ENCODE measurements at regions not wholly inside any gene's neighbourhood (a gene's known extent, or its start where the extent isn't known, plus 50 kb on each side); places are given as distances from the start of the nearest gene placed in this dataset.

GRCh38 chrX:73266766-73267165, 52.1 kb upstream of the NAP1L2 start:
- POLR2A ChIA-PET: no interaction called here
- no peaks in the 10 kb centered on the region for H3K4me1 ChIP-seq (ENCODE audit: control insufficient read depth, insufficient read depth, low read length)
- CTCF ChIA-PET: no interaction called here
- no peaks in the 10 kb centered on the region for H3K36me3 ChIP-seq (ENCODE audit: control insufficient read depth in 2 of 2, insufficient read depth in 1 of 2, low read length in 2 of 2)
- no peak overlapping the region for H3K4me3 ChIP-seq (ENCODE audit: low read depth, low read length)
- H3K27ac ChIP-seq (ENCODE audit: extremely low read depth, low read depth, low read length): no peak overlapping the region
- TF ChIP-seq ZNF521 (tag by site-specific recombination; IDR thresholded peaks at IDR 0.05): no peak
- TF ChIP-seq ZBTB20 (tag by site-specific recombination; IDR thresholded peaks at IDR 0.05): no peak
- no peak for TF ChIP-seq ZNF157 (tag by site-specific recombination; IDR thresholded peaks at IDR 0.05)
- TF ChIP-seq ZBTB8A (tag by site-specific recombination; IDR thresholded peaks at IDR 0.05): no peak
- TF ChIP-seq ZNF175 (tag by site-specific recombination; IDR thresholded peaks at IDR 0.05): no peak
- TF ChIP-seq ZNF223 (tag by site-specific recombination; IDR thresholded peaks at IDR 0.05): no peak
- H3K9me3 ChIP-seq (ENCODE audit: control insufficient read depth, insufficient read depth, low read depth, low read length): no peaks in the 10 kb centered on the region
